Vagina (tissue), 2 donors: ENCODE measurements at regions not wholly inside any gene's neighbourhood (a gene's known extent, or its start where the extent isn't known, plus 50 kb on each side); places are given as distances from the start of the nearest gene placed in this dataset.

Experiments
- POLR2A ChIP-seq, 2 donors: fragments of 450-650 bp; IDR thresholded peaks; one replicate each; pipeline ENCODE4 v1.6.1; 2017; ENCODE audit warnings: antibody characterized with exemption in 2 of 2, mild to moderate bottlenecking in 2 of 2, moderate library complexity in 2 of 2
- TF ChIP-seq, protein P1 (sequence below), 3 experiments: fragments of 450-650 bp in 2 of 3; fragments of 200-600 bp in 1 of 3; sonication (generic) in 1 of 3; IDR thresholded peaks; one replicate each; pipeline ENCODE4 v1.5.1; 2017 to 2019; ENCODE audit warnings: antibody characterized with exemption in 3 of 3, mild to moderate bottlenecking in 2 of 3, moderate library complexity in 2 of 3

GRCh38 chr1:189939967-189940366 is 537.7 kb downstream of the BRINP3 start:
- TF ChIP-seq, protein P1, sequence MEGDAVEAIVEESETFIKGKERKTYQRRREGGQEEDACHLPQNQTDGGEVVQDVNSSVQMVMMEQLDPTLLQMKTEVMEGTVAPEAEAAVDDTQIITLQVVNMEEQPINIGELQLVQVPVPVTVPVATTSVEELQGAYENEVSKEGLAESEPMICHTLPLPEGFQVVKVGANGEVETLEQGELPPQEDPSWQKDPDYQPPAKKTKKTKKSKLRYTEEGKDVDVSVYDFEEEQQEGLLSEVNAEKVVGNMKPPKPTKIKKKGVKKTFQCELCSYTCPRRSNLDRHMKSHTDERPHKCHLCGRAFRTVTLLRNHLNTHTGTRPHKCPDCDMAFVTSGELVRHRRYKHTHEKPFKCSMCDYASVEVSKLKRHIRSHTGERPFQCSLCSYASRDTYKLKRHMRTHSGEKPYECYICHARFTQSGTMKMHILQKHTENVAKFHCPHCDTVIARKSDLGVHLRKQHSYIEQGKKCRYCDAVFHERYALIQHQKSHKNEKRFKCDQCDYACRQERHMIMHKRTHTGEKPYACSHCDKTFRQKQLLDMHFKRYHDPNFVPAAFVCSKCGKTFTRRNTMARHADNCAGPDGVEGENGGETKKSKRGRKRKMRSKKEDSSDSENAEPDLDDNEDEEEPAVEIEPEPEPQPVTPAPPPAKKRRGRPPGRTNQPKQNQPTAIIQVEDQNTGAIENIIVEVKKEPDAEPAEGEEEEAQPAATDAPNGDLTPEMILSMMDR (IDR thresholded peaks at IDR 0.05), result no peak
- no peak for TF ChIP-seq POLR2A (IDR thresholded peaks at IDR 0.05)
